EL (cell line): ENCODE measurements at regions not wholly inside any gene's neighbourhood (a gene's known extent, or its start where the extent isn't known, plus 50 kb on each side); places are given as distances from the start of the nearest gene placed in this dataset.

ENCODE experiments used
- DNase-seq: peaks from one replicate; pipeline ENCODE4 v3.0.0-alpha.2; 2016

DNA sequence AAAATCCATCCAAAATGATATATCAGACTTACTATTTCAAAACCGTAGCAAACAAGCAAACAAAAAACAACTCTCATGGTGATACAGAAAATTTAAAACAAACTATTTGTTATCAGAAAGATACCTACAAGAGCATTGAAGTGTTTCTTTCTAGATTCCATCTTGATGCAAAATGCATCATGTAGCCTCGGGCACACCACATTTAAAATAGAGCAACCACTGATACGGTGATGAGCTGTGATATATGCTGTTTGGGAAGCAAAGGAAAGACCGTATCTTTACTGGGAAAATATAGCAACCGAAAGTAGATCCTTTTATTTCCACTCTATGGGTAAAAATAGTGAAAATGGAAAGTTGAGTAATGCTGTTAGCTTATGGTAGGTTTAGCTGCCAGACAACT lies 892.0 kb downstream of the GATA3 start:
- DNase-seq: no peak

DNA sequence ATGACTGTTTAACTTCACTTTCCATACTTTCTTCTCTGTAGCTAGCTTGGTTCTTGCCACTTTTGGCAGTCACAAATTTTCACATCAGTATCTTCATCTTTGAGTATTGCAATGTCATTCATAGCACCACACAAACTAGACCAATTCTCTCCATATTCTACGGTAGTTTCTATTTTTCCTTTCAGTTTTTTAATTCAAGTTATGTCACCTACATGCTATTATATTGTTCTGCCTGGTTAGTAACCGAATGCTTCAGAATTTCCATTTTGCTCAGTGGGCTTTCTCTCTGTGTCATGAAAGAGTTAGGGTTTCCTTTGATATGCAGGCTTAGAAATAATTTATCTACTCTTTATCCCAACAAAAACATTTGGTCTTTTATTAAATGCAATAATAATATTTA lies 896.5 kb downstream of the GATA3 start:
- no peak for DNase-seq

DNA sequence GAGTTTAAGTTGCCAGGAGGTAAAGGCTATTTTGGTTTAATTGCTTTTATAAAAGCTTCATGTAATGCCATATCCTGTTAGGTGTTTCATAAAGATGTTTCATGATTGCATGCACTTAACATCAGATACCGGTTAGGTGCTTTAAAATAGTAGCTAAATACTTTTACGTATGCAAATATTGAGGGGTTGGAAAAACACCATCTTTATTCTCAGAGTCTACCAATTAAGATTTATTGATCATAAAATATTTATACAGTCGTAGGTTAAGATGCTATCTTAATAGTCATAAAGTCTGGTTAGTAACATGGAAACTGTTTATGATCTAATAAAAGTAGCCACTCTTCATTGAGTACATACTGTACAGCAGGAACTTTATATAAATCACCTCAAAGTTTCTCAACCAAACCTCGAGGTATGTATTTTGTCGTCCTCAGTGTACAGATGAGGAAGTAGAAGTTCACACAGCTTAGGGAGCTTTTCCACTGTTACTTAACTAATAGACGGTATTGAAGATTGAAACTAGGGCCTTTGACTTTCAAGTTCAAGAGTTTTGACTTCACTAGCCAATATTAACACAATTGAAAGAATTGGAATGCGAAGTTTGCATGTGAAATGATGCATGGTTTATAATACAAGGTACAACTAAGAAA lies 897.1 kb downstream of the GATA3 start:
- DNase-seq: no peak

DNA sequence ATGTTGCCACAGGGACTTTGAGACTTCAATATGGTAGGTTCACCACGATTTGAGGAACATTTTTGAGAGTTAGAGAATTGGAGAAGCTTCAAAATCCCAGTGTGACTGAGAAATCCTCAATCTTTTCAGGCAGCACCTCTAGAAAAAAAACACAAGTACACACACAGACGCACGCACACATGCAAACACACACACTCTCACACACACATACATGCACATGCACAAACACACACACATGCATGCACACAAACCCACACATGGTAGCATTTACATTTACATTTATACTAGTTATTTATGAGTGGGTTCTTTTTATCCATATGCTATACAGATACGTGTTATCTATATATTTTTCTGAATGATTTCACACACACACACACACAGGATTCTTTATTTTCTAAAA lies 901.9 kb downstream of the GATA3 start:
- no peak for DNase-seq

DNA sequence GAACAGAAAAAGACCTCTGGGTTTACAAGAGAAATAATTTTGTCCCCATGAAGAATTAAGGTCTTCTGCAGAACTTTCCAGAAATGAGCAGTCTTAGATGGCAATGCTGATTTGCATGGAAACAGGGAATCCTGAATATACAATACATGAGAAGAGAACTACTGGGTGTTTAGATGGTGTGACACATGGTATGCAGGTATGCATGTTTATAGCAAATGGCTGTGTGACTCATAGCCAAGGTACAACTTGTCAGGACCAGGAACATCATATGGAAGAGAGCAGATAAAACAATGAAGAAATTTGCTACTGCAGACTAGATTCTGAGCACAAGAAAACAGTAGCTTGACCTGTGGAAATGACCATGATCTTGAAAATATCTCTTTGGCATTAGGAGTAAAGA lies 907.8 kb downstream of the GATA3 start:
- no peak for DNase-seq

DNA sequence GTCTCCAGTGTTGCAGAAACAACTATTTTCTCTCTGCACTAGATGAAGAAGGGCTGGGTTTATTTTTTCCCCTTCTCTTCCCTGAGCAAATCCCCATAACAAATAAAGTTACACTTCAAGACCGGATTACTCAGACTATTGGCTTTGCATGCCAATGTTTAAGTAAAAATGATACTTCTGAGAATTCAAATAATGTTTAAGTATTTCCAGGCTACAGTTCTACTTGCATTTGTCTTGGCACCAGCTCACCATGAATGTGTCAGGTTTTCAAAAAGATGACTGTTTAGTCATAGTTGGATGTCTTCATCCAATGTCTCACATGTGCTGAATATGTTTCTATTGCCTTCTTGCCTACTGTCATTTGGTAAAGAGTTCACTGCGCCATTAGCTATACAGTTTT lies 912.6 kb downstream of the GATA3 start:
- DNase-seq: no peak

DNA sequence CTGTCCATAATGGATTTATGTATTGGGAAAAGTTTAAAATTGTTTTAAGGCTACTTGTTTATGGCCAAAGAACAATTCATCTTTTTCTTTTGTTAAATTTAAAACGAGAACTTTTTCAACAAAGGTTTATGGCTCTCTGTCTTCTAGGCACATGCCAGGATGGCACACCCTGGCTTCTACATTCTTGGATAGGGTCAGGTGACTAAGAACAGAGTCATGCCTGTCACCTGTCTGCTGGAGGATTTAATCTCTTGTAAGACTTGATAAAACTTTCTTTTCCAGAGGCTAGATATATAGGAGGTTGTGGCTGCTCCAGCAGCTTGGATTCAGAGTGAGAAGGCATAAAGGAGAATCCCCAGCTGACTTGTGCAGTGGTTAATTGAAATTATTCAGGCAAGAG lies 915.4 kb downstream of the GATA3 start:
- no peak for DNase-seq

DNA sequence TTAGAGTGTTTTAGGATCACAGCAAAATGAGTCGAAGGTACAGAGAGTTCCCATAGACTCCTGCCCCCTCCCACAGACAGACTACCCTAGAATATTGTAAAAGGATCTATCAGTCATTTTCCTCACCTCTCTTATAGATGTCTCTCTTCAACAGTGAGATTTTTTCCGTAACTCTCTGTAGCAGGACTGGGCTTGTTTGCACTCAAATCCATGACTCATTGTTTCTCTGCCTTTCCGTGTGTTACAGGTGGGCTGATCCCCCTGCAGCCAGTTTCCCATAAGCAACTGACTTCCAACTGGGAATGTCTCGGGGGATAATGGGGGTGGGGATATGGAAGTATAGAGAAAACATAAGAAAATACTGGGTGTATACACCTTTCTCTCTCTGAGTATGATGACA lies 921.0 kb downstream of the GATA3 start:
- no peak for DNase-seq

DNA sequence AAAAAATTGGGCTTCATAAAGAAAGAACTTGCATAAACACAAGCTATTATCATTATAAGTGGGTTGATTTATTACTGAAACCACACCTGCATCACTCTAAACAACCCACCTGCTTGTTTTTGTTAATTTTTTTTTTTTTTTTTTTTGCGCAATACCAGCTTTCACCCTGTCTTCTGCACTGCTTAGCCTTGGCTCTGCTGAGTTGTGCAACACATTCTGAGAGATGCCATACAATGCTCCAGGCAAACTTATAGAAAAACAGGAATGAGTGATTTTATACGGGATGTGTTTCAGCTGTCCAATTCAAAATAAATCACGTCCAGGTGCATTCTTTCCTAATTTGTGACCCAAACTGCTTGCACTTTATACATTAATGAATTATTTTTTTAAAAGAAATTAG lies 923.6 kb downstream of the GATA3 start:
- DNase-seq: no peak

DNA sequence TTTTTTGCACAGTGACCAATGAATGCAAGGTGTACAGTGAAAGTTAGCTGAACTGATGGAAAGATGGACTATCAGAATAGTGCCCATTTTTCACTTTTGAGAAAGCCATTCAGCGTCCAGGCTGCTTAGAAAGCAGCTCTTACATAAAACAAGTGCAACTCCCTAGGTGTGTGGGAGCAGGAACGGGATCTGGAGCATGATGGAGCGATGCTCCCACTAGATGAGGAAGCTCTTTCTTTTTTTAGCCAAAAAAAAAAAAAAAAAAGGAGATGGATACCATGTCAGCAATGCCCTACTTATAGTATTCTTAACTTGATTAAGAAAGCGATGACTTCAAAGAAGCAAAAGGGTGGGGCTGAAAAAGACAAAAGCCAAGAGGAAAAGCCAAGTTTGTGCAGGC lies 925.5 kb downstream of the GATA3 start:
- no peak for DNase-seq

DNA sequence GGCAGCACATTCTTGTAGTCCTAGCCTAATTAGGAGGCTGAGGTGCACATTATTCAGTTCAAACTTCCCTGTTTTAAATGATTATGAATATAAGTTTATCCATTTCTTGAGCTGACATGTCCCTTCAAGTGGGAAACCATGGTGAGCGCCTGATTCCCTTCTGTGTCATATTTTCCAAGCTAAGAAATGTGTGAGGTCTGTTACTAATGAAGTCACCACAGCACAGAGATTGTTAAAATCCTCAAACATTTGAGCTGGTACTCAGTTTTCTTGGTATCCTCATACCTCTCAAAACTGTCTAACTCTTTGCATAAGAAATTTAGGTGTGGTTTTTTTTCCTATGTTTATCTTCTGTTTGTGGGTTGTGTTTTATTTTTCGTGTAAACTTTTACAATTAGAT lies 926.8 kb downstream of the GATA3 start:
- no peak for DNase-seq

DNA sequence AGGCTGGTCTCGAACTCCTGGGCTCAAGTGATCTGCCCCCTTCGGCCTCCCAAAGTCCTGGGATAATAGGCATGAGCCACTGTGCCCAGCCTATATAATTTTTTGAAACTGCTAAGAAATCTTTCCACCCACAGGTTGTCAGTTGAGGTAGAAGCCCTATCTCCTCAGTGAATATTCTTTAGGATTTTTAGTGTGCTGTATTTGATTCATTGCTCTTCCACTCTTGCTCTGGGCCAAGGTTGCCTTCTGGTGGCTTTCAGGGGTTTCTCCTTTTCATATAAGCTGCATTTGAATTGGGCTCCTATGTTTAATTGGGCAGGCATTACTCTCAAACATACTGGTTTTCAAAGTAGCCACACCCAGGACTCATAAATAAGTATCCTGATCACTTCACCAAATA lies 931.2 kb downstream of the GATA3 start:
- no peak for DNase-seq

DNA sequence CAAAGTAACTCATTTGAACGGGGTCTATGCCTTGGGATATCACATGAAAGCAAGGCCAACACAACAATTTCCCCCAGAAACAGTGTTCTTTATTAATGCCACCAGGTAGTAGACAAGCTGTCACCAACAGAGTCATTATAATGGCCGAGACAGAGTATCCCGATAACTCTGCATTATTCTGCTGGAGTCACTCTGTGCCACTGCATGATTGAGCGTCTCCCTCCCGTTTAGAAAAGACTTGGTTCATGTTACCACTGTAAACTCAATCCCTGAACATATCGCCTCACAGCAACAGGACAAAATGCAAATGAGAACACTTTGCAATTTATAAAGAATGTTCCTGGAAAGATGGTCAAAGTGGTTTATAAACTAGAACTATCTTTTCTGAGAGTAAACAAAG lies 932.5 kb downstream of the GATA3 start:
- no peak for DNase-seq

DNA sequence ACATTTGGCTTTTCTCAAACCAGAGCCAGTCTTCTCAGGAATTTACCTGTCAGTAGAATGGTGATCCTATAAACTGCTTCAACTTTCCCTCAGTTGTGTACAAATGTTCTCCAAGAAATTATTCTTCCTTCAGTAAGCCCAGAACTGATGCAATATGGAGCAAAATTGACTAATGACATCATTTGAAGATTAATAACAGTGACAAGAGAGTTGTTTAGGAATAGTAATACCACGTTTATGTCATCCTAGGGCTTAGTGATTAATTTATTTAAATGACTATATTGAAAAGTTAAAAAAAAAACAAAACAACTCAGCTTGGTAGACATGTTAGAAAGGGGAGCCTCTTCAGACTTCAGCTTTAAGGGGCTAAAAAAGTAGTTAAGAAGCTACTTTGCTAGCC lies 933.2 kb downstream of the GATA3 start:
- DNase-seq: no peak

DNA sequence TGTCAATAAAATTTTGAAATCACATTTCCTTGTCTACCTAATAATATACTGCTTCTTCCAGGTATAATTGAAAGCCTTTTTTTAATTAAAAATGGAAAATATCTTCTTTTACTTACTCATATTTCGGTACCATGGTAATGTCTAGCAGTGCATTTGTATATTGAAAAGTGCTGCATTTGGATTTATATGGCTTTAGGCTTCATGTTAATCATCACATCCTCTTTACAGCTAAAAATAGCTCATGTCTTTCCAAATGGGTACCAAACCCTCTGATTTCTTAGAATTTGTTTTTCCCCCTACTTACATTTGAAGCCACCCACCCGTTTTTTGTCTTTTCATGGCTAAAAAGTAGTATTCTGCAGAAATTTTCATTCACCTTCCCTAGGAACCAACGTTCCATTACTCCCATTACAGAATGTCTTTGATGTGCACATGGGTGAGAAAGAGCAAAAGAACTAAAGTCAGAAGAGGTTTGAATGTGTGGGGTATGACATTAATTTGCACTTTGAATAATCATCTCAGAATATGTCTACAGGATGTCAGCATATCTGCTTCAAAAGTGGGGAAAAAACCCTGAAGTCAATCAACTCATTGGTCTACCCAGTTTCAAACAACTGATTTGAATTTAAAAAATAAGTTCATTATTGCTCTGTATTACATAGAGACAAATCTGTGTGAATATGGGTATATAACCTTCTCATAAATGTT lies 935.9 kb downstream of the GATA3 start:
- DNase-seq: no peak

DNA sequence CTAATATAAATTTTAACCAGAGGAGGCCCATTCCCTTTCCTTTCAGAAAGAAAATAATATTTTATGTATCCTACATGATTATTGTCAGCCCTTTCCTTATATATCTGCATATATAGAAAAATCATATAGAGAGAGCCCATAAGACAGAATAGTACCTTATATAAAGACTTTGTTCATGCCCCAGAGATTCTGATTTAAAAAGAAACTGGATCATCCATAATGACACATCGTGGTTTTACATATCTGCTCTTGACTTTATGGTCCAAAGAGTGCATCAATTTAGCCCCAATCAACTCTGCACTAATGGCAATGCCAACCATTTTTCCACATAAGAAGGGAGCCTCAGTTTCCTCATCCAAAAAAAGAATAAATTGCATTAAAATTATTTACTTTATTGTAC lies 937.5 kb downstream of the GATA3 start:
- no peak for DNase-seq

DNA sequence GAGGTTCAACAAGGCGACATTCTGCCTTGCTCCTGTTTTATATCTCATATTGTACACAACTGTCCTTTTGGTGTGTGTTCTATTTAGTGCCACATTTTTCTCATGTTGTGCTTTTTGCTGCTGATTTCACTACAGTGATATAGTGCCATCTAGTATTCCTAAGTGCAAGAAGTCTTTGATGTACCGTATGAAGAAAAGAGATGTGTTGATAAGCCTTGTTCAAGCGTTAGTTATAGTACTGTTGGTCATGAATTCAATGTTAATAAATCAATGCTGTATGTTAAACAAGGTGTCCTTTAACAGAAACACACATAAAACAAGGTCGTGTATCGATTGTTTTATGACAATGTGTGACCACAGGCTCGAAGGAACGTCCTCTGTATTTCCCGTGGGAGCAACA lies 939.4 kb downstream of the GATA3 start:
- DNase-seq: no peak

DNA sequence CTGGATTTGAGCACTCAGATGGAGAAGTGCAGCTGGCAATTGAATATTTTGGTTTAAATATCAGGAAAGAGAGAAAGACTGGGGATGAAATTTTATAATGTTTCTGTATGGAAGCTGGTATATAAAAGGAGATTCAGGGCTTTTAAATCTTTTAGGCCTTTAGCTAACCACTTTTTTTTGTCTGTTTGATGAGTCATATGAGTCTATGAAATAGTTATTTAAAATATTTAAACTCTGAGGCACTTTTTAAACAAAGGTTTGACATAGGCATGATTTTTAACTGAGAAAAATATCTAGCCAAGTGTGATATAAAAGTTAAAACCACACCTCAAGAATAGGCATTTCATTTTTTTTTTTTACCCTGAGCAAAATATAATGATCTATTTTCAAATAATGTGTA lies 944.3 kb downstream of the GATA3 start:
- peak; percentile 0 for DNase-seq

DNA sequence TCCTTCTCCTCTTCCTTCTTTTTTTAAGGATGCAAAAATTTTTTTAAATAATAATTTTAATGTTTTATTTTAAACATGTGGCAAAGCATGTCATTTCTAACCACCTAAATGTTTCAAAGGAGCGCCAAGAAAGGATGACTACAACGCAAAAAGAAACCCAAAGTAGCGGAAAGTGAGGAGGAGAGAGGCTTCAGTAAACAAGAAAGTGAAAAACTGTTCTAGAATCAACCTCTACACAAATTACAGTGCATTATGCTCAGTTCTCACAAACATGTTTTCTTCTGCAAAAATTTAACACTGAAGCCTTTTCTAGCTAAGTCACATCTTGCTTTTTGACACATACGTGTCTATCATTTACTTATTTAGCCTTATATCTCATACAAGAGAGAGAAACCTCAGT lies 948.6 kb downstream of the GATA3 start:
- no peak for DNase-seq

DNA sequence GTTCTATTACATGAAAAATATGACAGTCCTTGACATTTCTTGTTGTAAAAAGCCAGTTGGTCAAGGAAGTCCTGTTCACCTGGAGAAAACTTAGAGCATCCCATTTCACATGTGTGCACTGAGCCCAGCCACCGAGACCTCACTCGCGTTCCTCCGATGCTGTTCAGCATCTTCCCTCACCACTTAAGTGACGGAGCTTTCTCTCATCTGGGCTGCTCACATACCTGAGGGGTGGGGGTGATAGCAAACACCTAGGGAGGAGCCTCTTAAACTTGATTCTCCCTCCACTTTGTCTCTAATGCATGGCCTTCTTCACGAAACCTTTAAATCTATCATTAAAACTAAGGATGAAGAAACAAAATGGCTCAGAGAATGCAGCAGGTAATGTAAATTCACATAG lies 950.2 kb downstream of the GATA3 start:
- DNase-seq: no peak

DNA sequence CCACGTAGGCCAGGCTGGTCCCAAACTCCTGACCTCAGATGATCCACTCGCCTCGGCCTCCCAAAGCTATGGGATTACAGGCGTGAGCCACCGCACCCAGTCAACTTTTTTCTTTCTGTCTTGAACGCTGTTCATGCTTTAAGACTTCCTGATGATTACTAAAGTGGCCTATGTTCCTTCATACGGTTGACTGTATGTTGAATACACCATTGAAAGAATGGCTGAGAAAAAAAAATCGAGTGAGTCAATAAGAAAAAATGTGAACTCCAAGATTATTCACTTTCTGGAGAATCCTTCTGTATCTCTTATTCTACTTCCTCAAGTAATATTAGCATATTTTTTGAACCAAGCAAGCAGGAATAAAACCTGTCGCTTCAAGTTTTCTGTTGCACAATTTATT lies 955.0 kb downstream of the GATA3 start:
- DNase-seq: peak; percentile 26

DNA sequence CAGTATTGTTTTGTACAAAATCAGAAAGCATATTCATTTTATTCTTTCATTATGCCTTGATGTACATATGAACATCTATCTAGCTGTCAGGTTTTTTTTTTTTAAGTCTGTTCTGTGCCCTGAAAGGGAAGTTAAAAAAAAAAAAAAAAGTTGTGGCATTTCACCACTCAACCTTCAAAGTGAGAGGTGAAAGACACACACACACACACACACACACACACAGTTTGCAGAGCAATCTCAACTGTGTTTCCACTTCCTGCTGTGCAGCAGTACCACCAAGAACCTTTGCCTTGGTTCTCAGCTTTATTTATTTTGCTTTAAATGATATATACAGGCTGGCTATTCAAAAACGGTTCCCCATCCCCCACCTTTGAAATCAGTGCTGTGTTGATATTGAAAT lies 955.6 kb downstream of the GATA3 start:
- DNase-seq: no peak

DNA sequence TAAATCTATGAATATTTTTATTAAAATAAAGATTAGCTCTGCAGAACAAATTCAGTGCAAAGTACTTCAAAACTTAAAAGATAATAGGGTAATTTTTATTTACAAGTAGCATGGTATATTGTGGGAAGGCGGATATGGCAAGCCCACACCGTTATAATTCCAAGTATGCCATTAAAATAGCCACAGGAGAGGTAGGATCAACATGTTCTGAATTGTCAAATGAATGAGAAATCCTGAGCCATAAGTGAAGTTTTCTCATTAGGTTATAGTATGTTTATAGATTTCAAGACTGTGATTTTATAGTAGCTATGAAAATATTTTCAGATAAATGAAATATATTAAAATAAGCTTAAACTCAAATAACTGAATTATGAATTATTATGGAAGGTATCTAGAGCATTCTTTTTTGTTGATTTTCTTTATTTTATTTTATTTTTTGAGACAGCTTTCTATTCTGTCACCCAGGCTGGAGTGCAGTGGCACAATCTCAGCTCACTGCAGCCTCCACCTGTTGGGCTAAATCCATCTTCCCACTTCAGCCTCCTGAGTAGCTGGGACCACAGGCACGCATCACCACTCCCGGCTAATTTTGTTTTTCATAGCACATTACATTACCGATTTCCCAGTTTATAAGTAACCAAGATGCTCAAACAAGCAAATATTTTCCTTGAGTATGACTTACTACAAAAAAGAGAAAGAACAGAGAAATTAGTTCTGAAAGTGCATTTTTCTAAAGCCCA lies 956.6 kb downstream of the GATA3 start:
- DNase-seq: no peak

DNA sequence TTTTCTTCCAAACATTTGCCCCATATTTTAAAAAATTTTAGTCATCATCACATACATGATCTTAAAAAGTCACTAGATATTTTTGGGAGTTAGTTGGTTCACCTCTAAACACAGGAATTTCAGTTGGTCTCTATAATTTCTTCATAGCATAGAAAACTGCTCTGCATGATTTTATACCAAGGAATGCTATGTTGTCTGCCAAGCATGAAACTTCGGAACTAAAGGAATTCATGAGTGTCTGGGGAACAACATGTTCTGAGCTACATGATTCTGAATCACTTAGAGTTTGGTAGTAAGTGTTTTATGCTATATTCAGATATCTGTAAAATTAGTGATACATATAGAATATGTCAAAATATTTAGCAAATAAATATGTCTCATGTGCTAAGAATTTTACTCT lies 957.8 kb downstream of the GATA3 start:
- DNase-seq: peak; percentile 44

DNA sequence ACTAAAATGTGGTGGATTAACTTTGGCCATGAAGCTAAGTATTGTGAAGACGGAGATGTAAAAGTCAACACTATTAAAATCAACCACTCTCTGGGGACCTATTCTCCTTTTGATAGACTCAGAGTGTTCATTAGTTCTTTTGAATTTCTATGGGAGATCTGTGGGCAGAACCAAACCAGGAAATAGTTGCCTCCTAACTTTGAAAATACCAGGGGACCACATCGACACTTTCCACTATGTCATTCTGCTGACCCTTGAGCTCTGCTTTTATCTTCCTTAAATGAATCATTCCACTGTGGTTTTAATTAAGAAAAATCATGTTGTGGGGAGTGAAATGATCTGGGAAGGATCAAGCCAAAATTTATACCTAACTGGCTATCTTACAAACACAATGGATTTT lies 960.5 kb downstream of the GATA3 start:
- DNase-seq: no peak
